Heart right ventricle (tissue), 16 donors: ENCODE measurements at regions not wholly inside any gene's neighbourhood (a gene's known extent, or its start where the extent isn't known, plus 50 kb on each side); places are given as distances from the start of the nearest gene placed in this dataset.
A peak's percentile ranks its signal among the peaks of the same experiment; 100 is the strongest.
"Not testable (repeated sequence)": the region's sequence is repeated elsewhere in the genome, so short reads cannot be mapped to it uniquely, and the experiment has no call there.

Experiments used
- ATAC-seq, 8 donors: fragments of 200-7000 bp; cut with Tn5 transposase; one replicate each; pipeline ENCODE4 v1.9.1; 2020; ENCODE audit warnings: mild to moderate bottlenecking in 8 of 8, moderate library complexity in 8 of 8, moderate number of reproducible peaks in 1 of 8
- DNase-seq, 2 donors: peaks; one replicate each; pipeline ENCODE4 v3.0.0-alpha.2; 2020
- H3K27ac ChIP-seq, 10 donors: fragments of 200-600 bp; sonication (generic) in 2 of 10; one replicate each; pipeline versions ENCODE4 v1.5.0 to v1.8.0; 2020 to 2022; ENCODE audit warnings: mild to moderate bottlenecking in 3 of 10
- H3K27me3 ChIP-seq, 7 donors: fragments of 200-600 bp; one replicate each; pipeline ENCODE4 v1.8.0; 2021 to 2022; ENCODE audit warnings: mild to moderate bottlenecking in 2 of 7
- H3K36me3 ChIP-seq, 9 donors: fragments of 200-600 bp; sonication (generic) in 1 of 9; one replicate each; pipeline versions ENCODE4 v1.5.0 to v1.8.0; 2020 to 2022; ENCODE audit warnings: mild to moderate bottlenecking in 2 of 9
- H3K4me1 ChIP-seq, 9 donors: fragments of 200-600 bp; sonication (generic) in 1 of 9; one replicate each; pipeline versions ENCODE4 v1.5.0 to v1.8.0; 2020 to 2022; ENCODE audit warnings: mild to moderate bottlenecking in 4 of 9
- H3K4me3 ChIP-seq, 10 donors: fragments of 200-600 bp; sonication (generic) in 2 of 10; one replicate each; pipeline versions ENCODE4 v1.5.0 to v1.8.0; 2020 to 2022; ENCODE audit warnings: mild to moderate bottlenecking in 7 of 10, moderate library complexity in 2 of 10
- H3K9me3 ChIP-seq, 11 donors: fragments of 200-600 bp in 10 of 11; sonication (generic) in 2 of 11; one replicate each; pipeline versions ENCODE4 v1.5.0 to v1.8.0; 2013 to 2022; ENCODE audit warnings: mild to moderate bottlenecking in 2 of 11, control low read depth in 1 of 11, moderate library complexity in 1 of 11
- WGBS, 2 donors: extraction: QIAGEN DNeasy Blood & Tissue Kit; methylation state at CpG; one replicate each; pipeline ENCODE4 v1.1.7; 2013; ENCODE audit warnings: inconsistent platforms in 1 of 2; 5-methylcytosine and 5-hydroxymethylcytosine counted together
- intact Hi-C, 10 donors: fragments of 100-400 bp; cut with DNase I; formaldehyde crosslinking; loops; one replicate each; pipeline versions ENCODE4 v1.11.1 to v1.14.2; 2022
- TF ChIP-seq, protein P1 (sequence below), 9 donors: fragments of 200-600 bp; sonication (generic) in 2 of 9; IDR thresholded peaks; one replicate each; pipeline versions ENCODE4 v1.5.0 to v1.8.0; 2021 to 2022; ENCODE audit warnings: antibody characterized with exemption in 9 of 9, mild to moderate bottlenecking in 5 of 9, moderate library complexity in 1 of 9
- donor health status: Arrhythmogenic right ventricular cardiomyopathy.
- donor health status: ischemic (EF 13 %, LVEDD 7.1; RV severe dilation, severe dysfunction).
- donor health status: healthy with polysubstance abuse.
- donor health status: DM: no; HTN: yes; CAD: no.
- donor health status: DM: no; HTN: no; CAD: no.
- donor health status: ischemic (EF 25% LVEDD 6.9; RV normal size, moderate dysfunction).
- donor health status: ischemic (EF 25% LVEDD 5.7; RV mildly dilated, moderate dysfunction).
- donor health status: healthy.
- donor health status: DM: yes; HTN: yes; CAD: no.
- donor health status: Ischemic cardiomyopathy.
- donor health status: ischemic (EF 35%, LVEDD 5.7; RV mildly dilated, moderate dysfunction).
- donor health status: nonischemic (EF 11% LVEDD 7.7; RV severe dilation, severe dysfunction).
- donor health status: DM: yes; HTN: yes; CAD: no.
- donor health status: PGD.
- donor health status: ischemic (EF 29% LVEDD 5.4; RV normal size, mild dysfunction).
- donor health status: nonischemic (EF 23%, LVEDD 6.1; RV moderate dilation, normal function).

DNA sequence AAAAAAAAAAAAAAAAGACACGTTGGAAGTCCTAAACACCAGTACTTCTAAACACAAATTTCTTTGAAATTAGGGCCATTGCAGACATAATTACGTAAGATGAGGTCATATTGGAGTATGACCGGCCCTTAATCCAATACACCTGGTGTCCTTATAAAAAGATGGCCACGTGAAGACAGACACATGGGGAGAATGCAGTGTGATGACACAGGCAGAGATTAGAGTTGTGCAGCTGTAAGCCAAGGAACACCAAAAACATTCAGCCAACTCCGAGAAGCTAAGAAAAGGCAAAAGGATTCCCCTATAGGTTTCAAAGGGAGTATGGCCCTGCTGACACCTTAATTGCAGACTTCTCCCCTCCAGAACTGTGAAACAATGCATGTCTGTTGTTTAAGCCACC lies 379.0 kb upstream of the PDZRN3 start:
- H3K4me3 ChIP-seq: no peak overlapping the region
- no peaks in the 10 kb centered on the region for H3K9me3 ChIP-seq
- TF ChIP-seq, protein P1, sequence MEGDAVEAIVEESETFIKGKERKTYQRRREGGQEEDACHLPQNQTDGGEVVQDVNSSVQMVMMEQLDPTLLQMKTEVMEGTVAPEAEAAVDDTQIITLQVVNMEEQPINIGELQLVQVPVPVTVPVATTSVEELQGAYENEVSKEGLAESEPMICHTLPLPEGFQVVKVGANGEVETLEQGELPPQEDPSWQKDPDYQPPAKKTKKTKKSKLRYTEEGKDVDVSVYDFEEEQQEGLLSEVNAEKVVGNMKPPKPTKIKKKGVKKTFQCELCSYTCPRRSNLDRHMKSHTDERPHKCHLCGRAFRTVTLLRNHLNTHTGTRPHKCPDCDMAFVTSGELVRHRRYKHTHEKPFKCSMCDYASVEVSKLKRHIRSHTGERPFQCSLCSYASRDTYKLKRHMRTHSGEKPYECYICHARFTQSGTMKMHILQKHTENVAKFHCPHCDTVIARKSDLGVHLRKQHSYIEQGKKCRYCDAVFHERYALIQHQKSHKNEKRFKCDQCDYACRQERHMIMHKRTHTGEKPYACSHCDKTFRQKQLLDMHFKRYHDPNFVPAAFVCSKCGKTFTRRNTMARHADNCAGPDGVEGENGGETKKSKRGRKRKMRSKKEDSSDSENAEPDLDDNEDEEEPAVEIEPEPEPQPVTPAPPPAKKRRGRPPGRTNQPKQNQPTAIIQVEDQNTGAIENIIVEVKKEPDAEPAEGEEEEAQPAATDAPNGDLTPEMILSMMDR (IDR thresholded peaks at IDR 0.05): no peak
- H3K27ac ChIP-seq: peak overlapping the region in 1 of 10 donors; percentile 5
- H3K36me3 ChIP-seq: no peaks in the 10 kb centered on the region
- ATAC-seq (peak in 5 of 8 donors; percentile 41 to 73 (median 56)), DNase-seq (no peak)
- H3K4me1 ChIP-seq: no peaks in the 10 kb centered on the region
- intact Hi-C loops: no loop called here
- H3K27me3 ChIP-seq: no peaks in the 10 kb centered on the region
- 66 to 69% methylated on average over 5 of the region's 5 CpGs for WGBS, 2 donors

DNA sequence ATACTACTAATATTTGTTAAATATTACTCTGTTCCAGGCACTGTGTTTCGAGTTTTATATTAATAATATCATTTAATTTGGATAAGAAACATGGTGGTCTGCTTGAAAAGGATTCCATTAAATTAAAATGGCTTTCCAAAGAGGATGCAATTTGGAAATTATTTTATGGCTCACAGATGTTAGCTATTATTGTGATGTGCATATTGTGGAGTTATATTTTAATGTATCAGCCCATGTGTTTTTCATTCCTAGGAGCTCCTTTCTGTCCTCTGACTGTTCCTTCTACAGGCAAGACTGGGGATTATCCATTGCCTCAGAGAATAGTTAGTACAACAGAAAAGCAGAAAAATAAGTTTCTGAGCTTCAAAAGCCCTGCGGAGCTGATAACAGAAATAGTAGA lies 376.7 kb upstream of the PDZRN3 start:
- intact Hi-C loops: no loop called here
- Histone ChIP-seq H3K36me3 (no peaks in the 10 kb centered on the region), H3K27me3 (no peaks in the 10 kb centered on the region), H3K9me3 (no peaks in the 10 kb centered on the region), H3K27ac (no peak overlapping the region), H3K4me1 (no peaks in the 10 kb centered on the region), H3K4me3 (no peak overlapping the region)
- ATAC-seq: no peak
- no peak for DNase-seq
- TF ChIP-seq, protein P1 (IDR thresholded peaks at IDR 0.05): no peak
- 69 to 75% methylated on average over 2 of the region's 2 CpGs for WGBS, 2 donors

DNA sequence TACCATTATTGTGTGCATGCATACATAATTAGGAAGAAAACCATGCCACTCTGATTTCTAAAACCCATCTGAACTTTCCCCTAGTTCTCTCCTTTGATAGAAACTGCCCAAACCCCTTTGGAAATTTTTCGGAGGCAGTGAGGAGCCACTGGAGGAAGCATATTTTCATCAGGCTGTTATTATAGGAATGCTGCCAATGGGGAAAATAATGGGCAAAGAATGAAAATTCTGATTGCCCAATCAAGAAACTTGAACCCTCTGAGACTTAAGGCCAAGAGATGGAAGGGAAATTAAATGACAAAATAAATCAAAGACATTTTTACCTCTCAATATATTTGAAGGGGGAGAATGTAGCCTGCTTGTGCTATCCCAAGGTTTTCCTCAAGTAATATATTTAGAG lies 376.0 kb upstream of the PDZRN3 start:
- 54 to 63% methylated on average over 1 of the region's 1 CpG for WGBS, 2 donors
- no peak for DNase-seq
- TF ChIP-seq, protein P1 (IDR thresholded peaks at IDR 0.05): no peak
- ATAC-seq: no peak
- Histone ChIP-seq H3K9me3 (no peaks in the 10 kb centered on the region), H3K4me3 (no peak overlapping the region), H3K27ac (no peak overlapping the region), H3K36me3 (no peaks in the 10 kb centered on the region), H3K4me1 (no peaks in the 10 kb centered on the region), H3K27me3 (no peaks in the 10 kb centered on the region)
- intact Hi-C loops: no loop called here

DNA sequence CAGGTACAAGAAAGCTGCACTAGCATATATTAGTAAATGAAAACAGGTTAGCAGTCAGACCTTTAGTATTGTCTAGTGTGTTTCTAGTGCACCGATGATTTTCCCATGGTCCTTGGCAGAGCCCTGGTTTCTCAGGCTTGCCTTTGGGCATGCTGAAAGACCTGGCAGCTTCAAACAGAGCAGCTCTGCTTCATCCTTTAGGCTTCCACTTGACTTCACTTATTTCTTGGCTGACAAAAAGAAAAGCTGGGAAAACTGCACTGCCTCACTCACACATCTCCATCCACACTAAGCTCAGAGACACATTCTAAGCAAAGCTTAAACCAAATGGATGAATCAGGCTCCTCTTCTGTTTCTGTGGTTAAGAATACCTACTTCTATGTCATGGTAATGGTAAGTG lies 374.8 kb upstream of the PDZRN3 start:
- Histone ChIP-seq H3K9me3 (no peaks in the 10 kb centered on the region), H3K4me3 (no peak overlapping the region), H3K36me3 (no peaks in the 10 kb centered on the region), H3K27me3 (no peaks in the 10 kb centered on the region), H3K4me1 (no peaks in the 10 kb centered on the region), H3K27ac (no peak overlapping the region)
- DNase-seq (no peak), ATAC-seq (no peak)
- 95 to 97% methylated on average over 1 of the region's 1 CpG for whole genome bisulfite sequencing, 2 donors
- TF ChIP-seq, protein P1 (IDR thresholded peaks at IDR 0.05): no peak
- intact Hi-C loops: no loop called here

DNA sequence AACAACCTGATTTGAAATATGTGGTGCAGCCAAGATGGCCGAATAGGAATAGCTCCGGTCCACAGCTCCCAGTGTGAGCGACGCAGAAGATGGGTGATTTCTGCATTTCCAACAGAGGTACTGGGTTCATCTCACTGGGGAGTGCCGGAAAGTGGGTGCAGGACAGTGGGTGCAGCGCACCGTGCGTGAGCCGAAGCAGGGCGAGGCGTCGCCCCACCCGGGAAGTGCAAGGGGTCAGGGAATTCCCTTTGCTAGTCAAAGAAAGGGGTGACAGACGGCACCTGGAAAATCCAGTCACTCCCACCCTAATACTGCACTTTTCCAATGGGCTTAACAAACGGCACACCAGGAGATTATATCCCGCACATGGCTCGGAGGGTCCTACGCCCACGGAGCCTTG lies 365.9 kb upstream of the PDZRN3 start:
- ATAC-seq, H3K36me3 ChIP-seq, DNase-seq, H3K27ac ChIP-seq, H3K4me3 ChIP-seq, H3K27me3 ChIP-seq, intact Hi-C loops, H3K4me1 ChIP-seq: not testable (repeated sequence)
- 95 to 96% methylated on average over 19 of the region's 19 CpGs for WGBS, 2 donors
- H3K9me3 ChIP-seq: peaks cover 0 to 18% (median 0%) of the 10 kb centered on the region in 11 donors
